H9 (cell line): ENCODE measurements at regions not wholly inside any gene's neighbourhood (a gene's known extent, or its start where the extent isn't known, plus 50 kb on each side); places are given as distances from the start of the nearest gene placed in this dataset.

Experiments used
- DNase-seq: peaks from one replicate; pipeline ENCODE4 v3.0.0-alpha.2; 2017
- H2AFZ ChIP-seq: one replicate; pipeline ENCODE4 v1.6.1; 2013; ENCODE audit warnings: mild to moderate bottlenecking, low read length, control low read depth, moderate library complexity
- H2AK5ac ChIP-seq: 2 replicates; pipeline ENCODE4 v1.6.1; 2013; ENCODE audit warnings: low read length, control low read depth, mixed read lengths; ENCODE audit not compliant: insufficient read length
- H2BK120ac ChIP-seq: one replicate; pipeline ENCODE4 v1.6.1; 2013; ENCODE audit warnings: low read depth, mild to moderate bottlenecking, low read length, control low read depth, inconsistent platforms; ENCODE audit not compliant: poor library complexity, severe bottlenecking
- H2BK12ac ChIP-seq: 2 replicates; pipeline ENCODE4 v1.6.1; 2013; ENCODE audit warnings: low read length, control low read depth, mixed read lengths, low read depth; ENCODE audit not compliant: insufficient read length
- H2BK15ac ChIP-seq: 2 replicates; pipeline ENCODE4 v1.6.1; 2013; ENCODE audit warnings: low read depth, low read length, control low read depth
- H2BK20ac ChIP-seq: one replicate; pipeline ENCODE4 v1.6.1; 2013; ENCODE audit warnings: low read depth, mild to moderate bottlenecking, low read length, control low read depth, inconsistent platforms; ENCODE audit not compliant: poor library complexity, severe bottlenecking
- H2BK5ac ChIP-seq: 2 replicates; pipeline ENCODE4 v1.6.1; 2013; ENCODE audit warnings: low read length, control low read depth, mixed read lengths; ENCODE audit not compliant: insufficient read length
- H3K14ac ChIP-seq: 2 replicates; pipeline ENCODE4 v1.6.1; 2013; ENCODE audit warnings: low read length, control low read depth; ENCODE audit not compliant: insufficient read depth
- H3K18ac ChIP-seq: 2 replicates; pipeline ENCODE4 v1.6.1; 2013; ENCODE audit warnings: low read depth, mild to moderate bottlenecking, mixed read lengths, low read length, control low read depth; ENCODE audit not compliant: insufficient read length
- H3K23ac ChIP-seq: 2 replicates; pipeline ENCODE4 v1.6.1; 2013; ENCODE audit warnings: low read length, control low read depth, mixed read lengths, low read depth; ENCODE audit not compliant: insufficient read length
- H3K23me2 ChIP-seq: 2 replicates; pipeline ENCODE4 v1.6.1; 2013; ENCODE audit warnings: low read depth, mild to moderate bottlenecking, mixed read lengths, low read length, control low read depth; ENCODE audit not compliant: insufficient read length, poor library complexity, severe bottlenecking
- H3K27ac ChIP-seq: 2 replicates; pipeline ENCODE4 v1.5.1; 2013; ENCODE audit warnings: low read length, control low read depth, mixed read lengths, low read depth; ENCODE audit not compliant: insufficient read length
- H3K27me3 ChIP-seq: 2 replicates; pipeline ENCODE4 v1.6.1; 2013; ENCODE audit warnings: low read length, control low read depth, inconsistent platforms; ENCODE audit not compliant: insufficient read depth
- H3K4ac ChIP-seq: 2 replicates; pipeline ENCODE4 v1.6.1; 2013; ENCODE audit warnings: low read depth, mild to moderate bottlenecking, control low read depth, inconsistent platforms, low read length, moderate library complexity
- H3K4me1 ChIP-seq: 2 replicates; pipeline ENCODE4 v1.6.1; 2013; ENCODE audit warnings: low read length, control low read depth, inconsistent platforms; ENCODE audit not compliant: insufficient read depth
- H3K4me2 ChIP-seq: 2 replicates; pipeline ENCODE4 v1.6.1; 2013; ENCODE audit warnings: low read length, control low read depth, mixed read lengths; ENCODE audit not compliant: insufficient read length, insufficient read depth
- H3K56ac ChIP-seq: 2 replicates; pipeline ENCODE4 v1.6.1; 2013; ENCODE audit warnings: low read depth, mild to moderate bottlenecking, mixed read lengths, low read length, control low read depth; ENCODE audit not compliant: insufficient read length
- H3K79me1 ChIP-seq: 2 replicates; pipeline ENCODE4 v1.6.1; 2013; ENCODE audit warnings: low read depth, mild to moderate bottlenecking, moderate library complexity, low read length, control low read depth, inconsistent platforms; ENCODE audit not compliant: insufficient read depth, poor library complexity, severe bottlenecking
- H3K79me2 ChIP-seq: 2 replicates; pipeline ENCODE4 v1.6.1; 2013; ENCODE audit warnings: low read length, control low read depth, inconsistent platforms; ENCODE audit not compliant: insufficient read depth
- H3K9ac ChIP-seq: 2 replicates; pipeline ENCODE4 v1.6.1; 2013; ENCODE audit warnings: low read length, control low read depth, mixed read lengths; ENCODE audit not compliant: insufficient read length; ENCODE audit errors: extremely low read depth
- H3K9me3 ChIP-seq: one replicate; pipeline ENCODE4 v1.6.1; 2013; ENCODE audit warnings: low read depth, low read length, inconsistent platforms; ENCODE audit not compliant: control insufficient read depth
- H3T11ph ChIP-seq: one replicate; pipeline ENCODE4 v1.6.1; 2013; ENCODE audit warnings: mild to moderate bottlenecking, low read length, control low read depth, inconsistent platforms
- H4K20me1 ChIP-seq: one replicate; pipeline ENCODE4 v1.6.1; 2013; ENCODE audit not compliant: control insufficient read depth, insufficient read length, insufficient read depth
- H4K5ac ChIP-seq: 2 replicates; pipeline ENCODE4 v1.6.1; 2013; ENCODE audit warnings: low read depth, mild to moderate bottlenecking, mixed read lengths, low read length, control low read depth; ENCODE audit not compliant: insufficient read length
- H4K8ac ChIP-seq: replicated peaks from 2 replicates; pipeline ENCODE4 v1.6.1; 2013; ENCODE audit warnings: low read length, control low read depth, mixed read lengths, low read depth; ENCODE audit not compliant: insufficient read length
- H4K91ac ChIP-seq: 2 replicates; pipeline ENCODE4 v1.6.1; 2013; ENCODE audit warnings: low read depth, mild to moderate bottlenecking, moderate library complexity, mixed read lengths, low read length, control low read depth; ENCODE audit not compliant: insufficient read length
- H3K27ac Mint-ChIP-seq, 3 experiments: 2 replicates in 2 of 3; 3 replicates in 1 of 3; pipeline ENCODE4 v1.8.0; 2020 to 2021; ENCODE audit warnings: mixed read lengths in 3 of 3, mild to moderate bottlenecking in 1 of 3, moderate library complexity in 1 of 3
- H3K27me3 Mint-ChIP-seq: 2 replicates; pipeline ENCODE4 v1.8.0; 2021; ENCODE audit warnings: low read depth, mild to moderate bottlenecking, moderate library complexity, mixed read lengths
- H3K36me3 Mint-ChIP-seq, 3 experiments: 2 replicates in 2 of 3; 3 replicates in 1 of 3; pipeline ENCODE4 v1.8.0; 2020 to 2021; ENCODE audit warnings: low read depth in 3 of 3, mixed read lengths in 3 of 3; ENCODE audit not compliant: insufficient read depth in 1 of 3
- H3K4me1 Mint-ChIP-seq, 2 experiments: 2 replicates each; pipeline ENCODE4 v1.8.0; 2020; ENCODE audit warnings: mixed read lengths in 2 of 2
- H3K4me3 Mint-ChIP-seq, 2 experiments: 2 replicates in 1 of 2; 3 replicates in 1 of 2; pipeline ENCODE4 v1.8.0; 2020 to 2021; ENCODE audit warnings: mild to moderate bottlenecking in 2 of 2, mixed read lengths in 2 of 2, moderate library complexity in 1 of 2
- H3K9me3 Mint-ChIP-seq, 2 experiments: 2 replicates in 1 of 2; 3 replicates in 1 of 2; pipeline ENCODE4 v1.8.0; 2020; ENCODE audit warnings: mild to moderate bottlenecking in 2 of 2, mixed read lengths in 2 of 2, moderate library complexity in 1 of 2
- CTCF ChIP-seq: fragments of 200-600 bp; sonication (generic); conservative IDR thresholded peaks from 3 replicates; pipeline ENCODE4 v1.8.0; 2021; ENCODE audit warnings: antibody characterized with exemption, mild to moderate bottlenecking
- WGBS: extraction: QIAGEN DNeasy Blood & Tissue Kit; methylation state at CpG from one replicate; pipeline ENCODE4 v1.1.7; 2013; ENCODE audit warnings: missing lambda C conversion rate, low lambda C conversion rate, mixed read lengths; ENCODE audit not compliant: insufficient read length; ENCODE audit errors: extremely low coverage; 5-methylcytosine and 5-hydroxymethylcytosine counted together

GRCh38 chr9:86706391-86706790 is 240.9 kb downstream of the GAS1 start:
- H4K8ac ChIP-seq, result no peak overlapping the region
- peaks cover 4% of the 10 kb centered on the region for H3K27me3 Mint-ChIP-seq

More at GRCh38 chr9:86706391-86706790, 240.9 kb downstream of the GAS1 start:
- Histone ChIP-seq H4K91ac (no peak overlapping the region), H3K18ac (no peak overlapping the region), H3K9ac (no peak overlapping the region), H3T11ph (no peak overlapping the region), H2AK5ac (no peak overlapping the region), H4K20me1 (no peaks in the 10 kb centered on the region), H2BK20ac (no peak overlapping the region), H4K5ac (no peak overlapping the region), H3K14ac (no peak overlapping the region), H2BK12ac (no peak overlapping the region), H3K79me2 (no peaks in the 10 kb centered on the region), H3K27me3 (no peaks in the 10 kb centered on the region), H2BK5ac (no peak overlapping the region), H3K4ac (no peak overlapping the region), H2BK15ac (no peak overlapping the region), H3K4me1 (no peaks in the 10 kb centered on the region; the same call in 1 of the 2 replicates), H3K27ac (no peak overlapping the region), H3K9me3 (no peaks in the 10 kb centered on the region), H3K56ac (no peak overlapping the region), H2AFZ (no peak overlapping the region), H3K23me2 (no peaks in the 10 kb centered on the region), H3K4me2 (no peak overlapping the region), H3K23ac (no peak overlapping the region), H3K79me1 (no peaks in the 10 kb centered on the region), H2BK120ac (no peak overlapping the region)
- H3K9me3 Mint-ChIP-seq, result no peaks in the 10 kb centered on the region
- no CpG with 5 or more reads among the region's 1 CpG for whole genome bisulfite sequencing
- H3K4me1 Mint-ChIP-seq, result peaks cover 0 to 3% of the 10 kb centered on the region in 2 experiments; a peak in 1 of 4 replicates
- no peak overlapping the region for H3K27ac Mint-ChIP-seq
- no peak overlapping the region for H3K4me3 Mint-ChIP-seq
- no peak for DNase-seq
- no peak for TF ChIP-seq CTCF
- H3K36me3 Mint-ChIP-seq, result no peaks in the 10 kb centered on the region
